ENCODE measurements at regions not wholly inside any gene's neighbourhood (a gene's known extent, or its start where the extent isn't known, plus 50 kb on each side); places are given as distances from the start of the nearest gene placed in this dataset.

DNA sequence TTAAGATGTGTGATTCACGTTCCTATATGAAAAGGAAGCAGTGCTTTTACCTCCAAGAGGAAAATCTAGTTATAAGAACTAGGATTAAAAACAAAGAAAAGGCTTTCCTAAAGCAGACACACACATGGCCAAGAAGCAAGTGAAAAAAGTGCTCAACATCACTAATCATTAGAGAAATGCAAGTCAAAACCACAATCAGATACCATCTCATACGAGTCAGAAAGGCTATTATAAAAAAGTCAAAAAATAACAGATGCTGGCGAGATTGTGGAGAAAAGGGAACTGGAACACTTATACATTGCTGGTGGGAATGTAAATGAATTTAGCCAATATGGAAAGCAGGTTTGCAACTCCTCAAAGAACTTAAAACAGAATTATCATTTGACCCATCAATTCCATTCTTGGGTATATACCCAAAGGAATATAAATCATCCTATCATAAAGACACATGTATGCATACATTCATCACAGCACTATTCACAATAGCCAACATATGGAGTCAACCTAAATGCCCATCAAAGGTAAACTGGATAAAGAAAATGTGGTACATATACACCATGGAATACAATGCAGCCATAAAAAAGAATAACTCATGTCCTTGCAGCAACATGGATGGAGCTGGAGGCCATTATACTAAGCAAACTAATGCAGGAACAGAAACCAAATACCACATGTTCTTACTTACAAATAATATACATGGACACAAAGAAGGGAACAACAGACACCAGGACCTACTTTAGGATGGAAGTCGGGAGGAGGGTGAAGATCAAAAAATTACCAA, 285.3 kb downstream of the RAD51AP2 start:
- intact Hi-C loops (cut with DNase I; ENCODE audit: low total_unique reads), result no loop called here
- 64 to 81% (median 76%) methylated on average over 4 of the region's 4 CpGs for WGBS, 5 donors
- Histone ChIP-seq H3K27me3 (no peaks in the 10 kb centered on the region), H3K9me3 (no peaks in the 10 kb centered on the region), H3K36me3 (no peaks in the 10 kb centered on the region), H3K4me1 (no peaks in the 10 kb centered on the region), H3K4me3 (no peak overlapping the region), H3K27ac (no peak overlapping the region)
- DNase-seq, result no peak
- TF ChIP-seq POLR2AphosphoS5 (IDR thresholded peaks at IDR 0.05) (no peak), EP300 (IDR thresholded peaks at IDR 0.05) (no peak), POLR2A (IDR thresholded peaks at IDR 0.05) (no peak)
- TF ChIP-seq, protein P1, sequence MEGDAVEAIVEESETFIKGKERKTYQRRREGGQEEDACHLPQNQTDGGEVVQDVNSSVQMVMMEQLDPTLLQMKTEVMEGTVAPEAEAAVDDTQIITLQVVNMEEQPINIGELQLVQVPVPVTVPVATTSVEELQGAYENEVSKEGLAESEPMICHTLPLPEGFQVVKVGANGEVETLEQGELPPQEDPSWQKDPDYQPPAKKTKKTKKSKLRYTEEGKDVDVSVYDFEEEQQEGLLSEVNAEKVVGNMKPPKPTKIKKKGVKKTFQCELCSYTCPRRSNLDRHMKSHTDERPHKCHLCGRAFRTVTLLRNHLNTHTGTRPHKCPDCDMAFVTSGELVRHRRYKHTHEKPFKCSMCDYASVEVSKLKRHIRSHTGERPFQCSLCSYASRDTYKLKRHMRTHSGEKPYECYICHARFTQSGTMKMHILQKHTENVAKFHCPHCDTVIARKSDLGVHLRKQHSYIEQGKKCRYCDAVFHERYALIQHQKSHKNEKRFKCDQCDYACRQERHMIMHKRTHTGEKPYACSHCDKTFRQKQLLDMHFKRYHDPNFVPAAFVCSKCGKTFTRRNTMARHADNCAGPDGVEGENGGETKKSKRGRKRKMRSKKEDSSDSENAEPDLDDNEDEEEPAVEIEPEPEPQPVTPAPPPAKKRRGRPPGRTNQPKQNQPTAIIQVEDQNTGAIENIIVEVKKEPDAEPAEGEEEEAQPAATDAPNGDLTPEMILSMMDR (IDR thresholded peaks at IDR 0.05), result no peak

DNA sequence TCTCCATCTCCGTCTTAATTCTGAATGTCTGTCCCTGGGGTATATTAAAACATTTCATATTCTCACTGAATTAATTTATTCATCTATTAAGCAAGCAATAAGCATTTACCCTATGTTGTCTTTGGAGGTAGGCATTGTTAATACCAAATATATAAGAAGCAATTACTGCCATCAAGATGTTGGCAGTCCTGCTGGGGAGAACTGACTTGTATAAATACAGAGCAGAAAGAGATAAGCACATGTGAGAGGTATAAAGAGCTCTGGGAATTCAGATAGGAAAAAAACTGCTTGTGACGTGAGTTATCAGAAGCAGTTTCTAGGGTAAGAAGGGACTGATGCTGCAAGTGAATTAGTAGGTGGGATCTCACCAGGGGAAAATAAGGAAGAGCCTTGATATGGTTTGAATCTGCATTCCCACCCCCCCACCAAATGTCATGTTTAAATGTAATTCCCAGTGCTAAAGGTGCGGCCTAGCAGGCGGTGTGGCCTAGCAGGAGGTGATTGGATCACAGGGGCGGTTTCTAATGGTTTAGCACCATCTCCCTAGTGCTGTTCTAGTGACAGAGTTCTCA, 286.8 kb downstream of the RAD51AP2 start:
- Histone ChIP-seq H3K4me1 (no peaks in the 10 kb centered on the region), H3K27ac (no peak overlapping the region), H3K36me3 (no peaks in the 10 kb centered on the region), H3K9me3 (no peaks in the 10 kb centered on the region), H3K4me3 (no peak overlapping the region), H3K27me3 (no peaks in the 10 kb centered on the region)
- WGBS, 5 donors, result 68 to 86% (median 75%) methylated on average over 5 of the region's 5 CpGs
- DNase-seq, result no peak
- intact Hi-C loops (cut with DNase I; ENCODE audit: low total_unique reads), result no loop called here
- no peak for TF ChIP-seq POLR2AphosphoS5 (IDR thresholded peaks at IDR 0.05)
- no peak for TF ChIP-seq POLR2A (IDR thresholded peaks at IDR 0.05)
- TF ChIP-seq, protein P1 (IDR thresholded peaks at IDR 0.05), result no peak
- no peak for TF ChIP-seq EP300 (IDR thresholded peaks at IDR 0.05)

DNA sequence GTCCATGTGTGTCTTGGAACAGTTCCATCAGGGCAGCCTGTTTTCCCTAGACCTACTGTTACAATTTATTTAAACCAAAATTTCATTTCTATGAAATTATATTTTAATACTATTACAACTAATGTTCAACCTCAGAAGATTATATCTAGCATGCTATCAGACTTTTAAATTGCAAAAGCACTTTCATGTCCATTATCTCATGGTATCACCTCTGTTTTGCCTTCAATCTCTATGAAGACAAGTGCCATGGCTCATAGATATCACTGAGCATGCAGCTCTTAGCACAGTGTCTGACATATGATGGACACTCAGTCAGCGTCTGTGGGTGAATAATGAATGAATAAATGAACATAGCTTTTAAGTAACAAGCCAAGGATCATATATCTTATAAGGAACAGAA, 288.8 kb downstream of the RAD51AP2 start:
- H3K27ac ChIP-seq, result no peak overlapping the region
- 74 to 85% (median 82%) methylated on average over 1 of the region's 1 CpG for WGBS, 5 donors
- TF ChIP-seq POLR2AphosphoS5 (IDR thresholded peaks at IDR 0.05) (no peak), EP300 (IDR thresholded peaks at IDR 0.05) (no peak)
- TF ChIP-seq, protein P1 (IDR thresholded peaks at IDR 0.05), result no peak
- H3K27me3 ChIP-seq, result no peaks in the 10 kb centered on the region
- DNase-seq, result no peak
- intact Hi-C loops (cut with DNase I; ENCODE audit: low total_unique reads), result no loop called here
- no peaks in the 10 kb centered on the region for H3K9me3 ChIP-seq
- H3K36me3 ChIP-seq, result no peaks in the 10 kb centered on the region
- H3K4me3 ChIP-seq, result no peak overlapping the region
- no peaks in the 10 kb centered on the region for H3K4me1 ChIP-seq

DNA sequence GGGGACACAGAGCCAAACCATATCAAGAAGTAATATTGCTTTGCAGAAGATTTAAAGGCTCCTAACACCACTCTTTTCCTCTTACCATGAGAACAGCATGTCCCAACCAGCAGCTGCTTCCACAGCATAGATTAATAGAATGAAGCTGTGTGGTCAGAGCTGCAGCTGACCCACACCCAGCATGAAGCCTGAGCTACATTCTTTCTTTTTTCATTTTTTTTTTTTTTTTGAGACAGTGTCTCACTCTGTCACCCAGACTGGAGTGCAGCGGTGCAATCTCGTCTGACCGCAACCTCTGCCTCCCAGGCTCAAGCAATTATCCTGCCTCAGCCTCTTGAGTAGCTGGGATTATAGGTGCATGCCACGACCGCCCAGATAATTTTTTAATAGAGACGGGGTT, 289.8 kb downstream of the RAD51AP2 start:
- Histone ChIP-seq H3K4me3 (no peak overlapping the region), H3K27me3 (no peaks in the 10 kb centered on the region), H3K36me3 (no peaks in the 10 kb centered on the region), H3K27ac (no peak overlapping the region), H3K4me1 (no peaks in the 10 kb centered on the region), H3K9me3 (no peaks in the 10 kb centered on the region)
- DNase-seq, result no peak
- TF ChIP-seq, protein P1 (IDR thresholded peaks at IDR 0.05), result no peak
- no peak for TF ChIP-seq POLR2AphosphoS5 (IDR thresholded peaks at IDR 0.05)
- no peak for TF ChIP-seq POLR2A (IDR thresholded peaks at IDR 0.05)
- intact Hi-C loops (cut with DNase I; ENCODE audit: low total_unique reads), result no loop called here
- 78 to 89% (median 82%) methylated on average over 6 of the region's 6 CpGs for WGBS, 5 donors

Measured in stomach (tissue), 8 donors.